Upper lobe of left lung (tissue), 4 donors: ENCODE measurements at regions not wholly inside any gene's neighbourhood (a gene's known extent, or its start where the extent isn't known, plus 50 kb on each side); places are given as distances from the start of the nearest gene placed in this dataset.
"Not testable (repeated sequence)": the region's sequence is repeated elsewhere in the genome, so short reads cannot be mapped to it uniquely, and the experiment has no call there.

Experiments used
- EP300 ChIP-seq, 4 donors: sonication (generic); formaldehyde crosslinking; IDR thresholded peaks; one replicate each; pipeline ENCODE4 v1.5.1; 2017; ENCODE audit warnings: antibody characterized with exemption in 4 of 4, control low read depth in 2 of 4
- POLR2AphosphoS5 ChIP-seq, 2 donors: sonication (generic); formaldehyde crosslinking; IDR thresholded peaks; one replicate each; pipeline ENCODE4 v1.5.1; 2017; ENCODE audit warnings: antibody characterized with exemption in 2 of 2
- TF ChIP-seq, protein P1 (sequence below), 6 experiments: fragments of 450-650 bp in 4 of 6; fragments of 200-600 bp in 2 of 6; sonication (generic) in 2 of 6; IDR thresholded peaks; one replicate each; pipeline ENCODE4 v1.5.1; 2016 to 2019; ENCODE audit warnings: antibody characterized with exemption in 6 of 6

DNA sequence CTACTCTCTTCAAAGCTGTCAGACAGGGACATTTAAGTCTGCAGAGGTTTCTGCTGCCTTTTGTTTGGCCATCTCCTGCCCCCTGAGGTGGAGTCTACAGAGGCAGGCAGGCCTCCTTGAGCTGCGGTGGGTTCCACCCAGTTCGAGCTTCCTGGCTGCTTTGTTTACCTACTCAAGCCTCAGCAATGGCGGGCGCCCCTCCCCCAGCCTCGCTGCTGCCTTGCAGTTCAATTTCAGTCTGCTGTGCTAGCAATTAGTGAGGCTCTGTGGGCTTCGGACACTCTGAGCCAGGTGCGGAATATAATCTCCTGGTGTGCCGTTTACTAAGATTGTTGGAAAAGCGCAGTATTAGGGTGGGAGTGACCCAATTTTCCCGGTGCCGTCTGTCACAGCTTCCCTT, 86.0 kb downstream of the MSTN start:
- TF ChIP-seq, protein P1, sequence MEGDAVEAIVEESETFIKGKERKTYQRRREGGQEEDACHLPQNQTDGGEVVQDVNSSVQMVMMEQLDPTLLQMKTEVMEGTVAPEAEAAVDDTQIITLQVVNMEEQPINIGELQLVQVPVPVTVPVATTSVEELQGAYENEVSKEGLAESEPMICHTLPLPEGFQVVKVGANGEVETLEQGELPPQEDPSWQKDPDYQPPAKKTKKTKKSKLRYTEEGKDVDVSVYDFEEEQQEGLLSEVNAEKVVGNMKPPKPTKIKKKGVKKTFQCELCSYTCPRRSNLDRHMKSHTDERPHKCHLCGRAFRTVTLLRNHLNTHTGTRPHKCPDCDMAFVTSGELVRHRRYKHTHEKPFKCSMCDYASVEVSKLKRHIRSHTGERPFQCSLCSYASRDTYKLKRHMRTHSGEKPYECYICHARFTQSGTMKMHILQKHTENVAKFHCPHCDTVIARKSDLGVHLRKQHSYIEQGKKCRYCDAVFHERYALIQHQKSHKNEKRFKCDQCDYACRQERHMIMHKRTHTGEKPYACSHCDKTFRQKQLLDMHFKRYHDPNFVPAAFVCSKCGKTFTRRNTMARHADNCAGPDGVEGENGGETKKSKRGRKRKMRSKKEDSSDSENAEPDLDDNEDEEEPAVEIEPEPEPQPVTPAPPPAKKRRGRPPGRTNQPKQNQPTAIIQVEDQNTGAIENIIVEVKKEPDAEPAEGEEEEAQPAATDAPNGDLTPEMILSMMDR (IDR thresholded peaks at IDR 0.05), result not testable (repeated sequence)
- TF ChIP-seq POLR2AphosphoS5, EP300 (IDR thresholded peaks at IDR 0.05): not testable (repeated sequence)
